Stomach (tissue), 4 donors: ENCODE measurements at regions not wholly inside any gene's neighbourhood (a gene's known extent, or its start where the extent isn't known, plus 50 kb on each side); places are given as distances from the start of the nearest gene placed in this dataset.

Experiments
- CTCF ChIP-seq, 7 experiments: fragments of 450-650 bp in 4 of 7; fragments of 200-600 bp in 3 of 7; sonication (generic) in 3 of 7; IDR thresholded peaks; one replicate each; pipeline ENCODE4 v1.5.1; 2016 to 2019; ENCODE audit warnings: antibody characterized with exemption in 7 of 7, control low read depth in 2 of 7, mild to moderate bottlenecking in 1 of 7
- EP300 ChIP-seq: sonication (generic); formaldehyde crosslinking; IDR thresholded peaks from one replicate; pipeline ENCODE4 v1.6.1; 2017; ENCODE audit warnings: antibody characterized with exemption
- POLR2A ChIP-seq, 4 donors: fragments of 450-650 bp; IDR thresholded peaks; one replicate each; pipeline ENCODE4 v1.6.1; 2016; ENCODE audit warnings: antibody characterized with exemption in 4 of 4, control low read depth in 2 of 4, mild to moderate bottlenecking in 1 of 4, moderate library complexity in 1 of 4
- POLR2AphosphoS5 ChIP-seq, 3 donors: sonication (generic); formaldehyde crosslinking; IDR thresholded peaks; one replicate each; pipeline ENCODE4 v1.6.1; 2016; ENCODE audit warnings: antibody characterized with exemption in 3 of 3

- no peak for TF ChIP-seq CTCF (IDR thresholded peaks at IDR 0.05)
- no peak for TF ChIP-seq EP300
- TF ChIP-seq POLR2A (IDR thresholded peaks at IDR 0.05): no peak
- no peak for TF ChIP-seq POLR2AphosphoS5 (IDR thresholded peaks at IDR 0.05)
These were observed 319.5 kb upstream of the AGA start for GRCh38 chr4:177761692-177762091.
